ENCODE measurements at regions not wholly inside any gene's neighbourhood (a gene's known extent, or its start where the extent isn't known, plus 50 kb on each side); places are given as distances from the start of the nearest gene placed in this dataset.

- TF ChIP-seq CTCF (IDR thresholded peaks at IDR 0.05; ENCODE audit: low read length), result no peak
- no peak for TF ChIP-seq EZH2 (optimal IDR thresholded peaks at IDR 0.05; ENCODE audit: low read depth, low read length)
These were observed 176.3 kb downstream of the RASSF9 start for GRCh38 chr12:85659754-85660530.
